ENCODE measurements at regions not wholly inside any gene's neighbourhood (a gene's known extent, or its start where the extent isn't known, plus 50 kb on each side); places are given as distances from the start of the nearest gene placed in this dataset.

GRCh38 chr13:37475151-37475550 is 123.4 kb downstream of the POSTN start (continued):
- TF ChIP-seq ZNF462 (CRISPR knock-in tag; IDR thresholded peaks at IDR 0.05) = no peak
- no peak for TF ChIP-seq STAT1 (IDR thresholded peaks at IDR 0.05; ENCODE audit: unreplicated experiment)

GRCh38 chr13:37473035-37473434 is 125.5 kb downstream of the POSTN start:
- ATAC-seq = peak; percentile 88
- DNase-seq (ENCODE audit: low spot score) = peak; percentile 68
- H3K27ac Mint-ChIP-seq = no peak overlapping the region

More at GRCh38 chr13:37473035-37473434, 125.5 kb downstream of the POSTN start:
- no peak overlapping the region for H2AFZ ChIP-seq
- no peaks in the 10 kb centered on the region for H4K20me1 ChIP-seq (replicated peaks; ENCODE audit: insufficient read depth)
- H3K4me3 Mint-ChIP-seq = no peak overlapping the region
- no peaks in the 10 kb centered on the region for H3K79me2 ChIP-seq (replicated peaks; ENCODE audit: insufficient read depth)
- H3K9me2 ChIP-seq (ENCODE audit: insufficient read depth) = 0 out of 2 replicates have a peak, but pooled peaks cover 5% of the 10 kb centered on the region
- TF ChIP-seq EZH2phosphoT487 (IDR thresholded peaks at IDR 0.05; ENCODE audit: unreplicated experiment) = no peak
- TF ChIP-seq CTCF (conservative IDR thresholded peaks at IDR 0.05; ENCODE audit: low read depth in 2 of 2) = peak; percentile 69 to 79
- no peak for TF ChIP-seq REST (IDR thresholded peaks at IDR 0.05; ENCODE audit: unreplicated experiment)
- no peak for TF ChIP-seq ZNF114 (CRISPR knock-in tag; IDR thresholded peaks at IDR 0.05)
- no peak for TF ChIP-seq POLR2AphosphoS5 (IDR thresholded peaks at IDR 0.05; ENCODE audit: low read depth)
- TF ChIP-seq STAT1 (IDR thresholded peaks at IDR 0.05; ENCODE audit: unreplicated experiment) = no peak
- no peaks in the 10 kb centered on the region; the same call in 2 of the 3 replicates for H3K9me3 Mint-ChIP-seq
- H3K27me3 ChIP-seq (ENCODE audit: insufficient read depth) = no peaks in the 10 kb centered on the region; the same call in 1 of the 2 replicates
- H3K27me3 Mint-ChIP-seq (ENCODE audit: insufficient read depth, low read depth, poor library complexity) = no peaks in the 10 kb centered on the region
- H3K36me3 Mint-ChIP-seq (ENCODE audit: low read depth) = no peaks in the 10 kb centered on the region
- no peaks in the 10 kb centered on the region for H3K4me1 ChIP-seq (ENCODE audit: insufficient read depth)
- no peaks in the 10 kb centered on the region for H3K36me3 ChIP-seq (ENCODE audit: insufficient read depth)
- peaks cover 10% of the 10 kb centered on the region for H3K4me1 Mint-ChIP-seq
- H3K4me3 ChIP-seq = no peak overlapping the region
- no peaks in the 10 kb centered on the region for H3F3A ChIP-seq (replicated peaks; ENCODE audit: low read depth)
- H3K27ac ChIP-seq (ENCODE audit: low read depth) = no peak overlapping the region
- no peak overlapping the region for H3K4me2 ChIP-seq

Measured in GM23338 (cell line).